H54 (cell line): ENCODE measurements at regions not wholly inside any gene's neighbourhood (a gene's known extent, or its start where the extent isn't known, plus 50 kb on each side); places are given as distances from the start of the nearest gene placed in this dataset.

Source experiments
- DNase-seq: peaks from one replicate; pipeline ENCODE4 v3.0.0; 2011; ENCODE audit warnings: low spot score, mixed read lengths; ENCODE audit not compliant: insufficient read length
- FAIRE-seq: peaks from 3 replicates; lab custom pipeline; 2011; peaks lifted over from hg19 to GRCh38; lab: Jason Lieb, UNC
- POLR2A ChIP-seq: IDR thresholded peaks from 2 replicates; pipeline ENCODE4 v1.6.1; 2011; ENCODE audit warnings: low read depth, mild to moderate bottlenecking, low read length

- no peak for DNase-seq
- no peak for FAIRE-seq
- TF ChIP-seq POLR2A = no peak
These were observed 362.5 kb upstream of the TNP1 start for GRCh38 chr2:217222309-217222910.

- no peak for TF ChIP-seq POLR2A
- FAIRE-seq = no peak
- no peak for DNase-seq
These were observed 360.6 kb upstream of the TNP1 start for GRCh38 chr2:217220228-217221013.

GRCh38 chr2:217219164-217219520, 359.3 kb upstream of the TNP1 start:
- DNase-seq = no peak
- TF ChIP-seq POLR2A = no peak
- FAIRE-seq = no peak

- no peak for DNase-seq
- no peak for FAIRE-seq
- TF ChIP-seq POLR2A = no peak
These were observed 358.7 kb upstream of the TNP1 start for GRCh38 chr2:217218269-217219163.

- DNase-seq = no peak
These were observed 357.1 kb upstream of the TNP1 start for GRCh38 chr2:217216982-217217381.

GRCh38 chr2:217216316-217216715, 356.5 kb upstream of the TNP1 start:
- TF ChIP-seq POLR2A = no peak
- no peak for DNase-seq
- FAIRE-seq = no peak

More at GRCh38 chr2:217216982-217217381, 357.1 kb upstream of the TNP1 start:
- TF ChIP-seq POLR2A = no peak
- FAIRE-seq = no peak

- FAIRE-seq = no peak
- TF ChIP-seq POLR2A = no peak
- no peak for DNase-seq
These were observed 356.0 kb upstream of the TNP1 start for GRCh38 chr2:217215877-217216276.

- DNase-seq (no peak), FAIRE-seq (no peak)
- no peak for TF ChIP-seq POLR2A
These were observed 349.0 kb upstream of the TNP1 start for GRCh38 chr2:217208867-217209266.

- FAIRE-seq = no peak
- DNase-seq = no peak
- TF ChIP-seq POLR2A = no peak
These were observed 347.8 kb upstream of the TNP1 start for GRCh38 chr2:217207699-217208010.

GRCh38 chr2:217206907-217207698, 347.2 kb upstream of the TNP1 start:
- FAIRE-seq (no peak), DNase-seq (no peak)
- no peak for TF ChIP-seq POLR2A

GRCh38 chr2:217206016-217206725, 346.3 kb upstream of the TNP1 start:
- TF ChIP-seq POLR2A = no peak
- no peak for DNase-seq
- FAIRE-seq = no peak

- FAIRE-seq (no peak), DNase-seq (no peak)
- TF ChIP-seq POLR2A = no peak
These were observed 344.5 kb upstream of the TNP1 start for GRCh38 chr2:217204358-217204757.

GRCh38 chr2:217203086-217203485, 343.2 kb upstream of the TNP1 start:
- no peak for FAIRE-seq
- TF ChIP-seq POLR2A = no peak
- no peak for DNase-seq

- DNase-seq (no peak), FAIRE-seq (no peak)
- TF ChIP-seq POLR2A = no peak
These were observed 339.4 kb upstream of the TNP1 start for GRCh38 chr2:217199255-217199630.
